ENCODE measurements at regions not wholly inside any gene's neighbourhood (a gene's known extent, or its start where the extent isn't known, plus 50 kb on each side); places are given as distances from the start of the nearest gene placed in this dataset.

DNA sequence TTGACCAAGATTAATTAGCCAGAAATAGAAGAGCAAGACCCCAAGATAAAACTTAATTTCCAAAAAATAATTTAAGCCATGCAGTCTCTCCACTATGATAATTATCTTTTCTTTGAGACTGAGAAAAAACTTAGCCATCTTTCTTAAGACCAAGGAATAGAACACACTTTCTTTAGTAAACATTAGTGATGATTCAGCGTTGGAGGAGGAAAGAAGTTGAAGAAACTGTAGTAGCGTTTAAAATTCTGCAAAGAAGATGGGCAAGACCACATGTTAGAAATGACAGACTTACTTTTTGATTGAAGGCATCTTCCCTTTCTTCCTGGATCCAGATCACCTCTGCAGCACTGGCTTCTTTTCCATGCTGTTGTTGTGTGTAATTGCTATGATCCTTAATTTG is 124.8 kb upstream of the RASSF8 start:
- peaks cover 9% of the 10 kb centered on the region; the same call in 1 of the 2 replicates for H3K4me1 ChIP-seq
- no peak overlapping the region for H3K4me3 Mint-ChIP-seq (ENCODE audit: unreplicated experiment)
- H3K27me3 ChIP-seq (replicated peaks; ENCODE audit: control insufficient read depth, insufficient read depth, low read length), result no peaks in the 10 kb centered on the region
- BruUV-seq (replicated peaks), result no TSS peak
- H3K4me3 ChIP-seq (ENCODE audit: low read depth, low read length), result no peak overlapping the region
- H3K9me3 ChIP-seq, result no peaks in the 10 kb centered on the region
- no peaks in the 10 kb centered on the region for H3K36me3 ChIP-seq (ENCODE audit: control insufficient read depth, insufficient read depth, low read length)
- peaks cover 14% of the 10 kb centered on the region for H3K4me1 Mint-ChIP-seq (ENCODE audit: low read depth, unreplicated experiment)
- H3K27me3 Mint-ChIP-seq (ENCODE audit: insufficient read depth, unreplicated experiment), result no peaks in the 10 kb centered on the region
- TF ChIP-seq CTCF (IDR thresholded peaks at IDR 0.05; ENCODE audit: insufficient read depth in 1 of 2, low read depth in 1 of 2, low read length in 1 of 2, severe bottlenecking in 1 of 2, unreplicated experiment in 1 of 2), result no peak
- ChIA-PET POLR2A (no interaction called here), CTCF (no interaction called here)
- DNase-seq, result no peak
- no peak overlapping the region for H3K27ac Mint-ChIP-seq (ENCODE audit: unreplicated experiment)
- intact Hi-C loops (cut with micrococcal nuclease; ENCODE audit: unreplicated experiment), result loop anchor here (5.0 to 10.0 kb wide), 2 partner anchors 249 to 396 kb away; no protein-coding TSS in a partner anchor
- peaks cover 12% of the 10 kb centered on the region for H3K9me3 Mint-ChIP-seq (ENCODE audit: unreplicated experiment)
- no peaks in the 10 kb centered on the region for H3K36me3 Mint-ChIP-seq (ENCODE audit: insufficient read depth, unreplicated experiment)

DNA sequence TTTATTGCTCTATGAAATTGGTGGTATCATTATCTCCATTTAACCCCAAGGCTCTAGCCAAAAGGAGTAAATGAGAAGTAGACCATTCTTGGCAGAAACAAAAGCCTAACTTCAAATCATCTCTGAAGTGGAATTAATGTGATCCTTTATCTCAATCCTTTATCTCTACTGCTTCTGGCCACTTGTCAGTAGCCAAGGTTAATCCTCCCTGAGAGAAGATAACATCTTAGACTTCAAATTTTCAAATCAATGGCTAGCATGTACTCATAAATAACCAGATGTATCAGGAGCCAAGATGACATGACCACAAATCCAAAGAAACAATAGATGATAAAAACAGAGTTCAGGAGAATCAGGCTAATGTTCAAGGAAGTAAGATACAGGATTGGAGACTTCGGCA is 123.1 kb upstream of the RASSF8 start:
- BruUV-seq (replicated peaks), result no TSS peak
- no peak for DNase-seq
- intact Hi-C loops (cut with micrococcal nuclease; ENCODE audit: unreplicated experiment), result loop anchor here (10.0 kb wide), 1 partner anchor 251 kb away; no protein-coding TSS in a partner anchor
- Histone ChIP-seq H3K4me1 (peaks cover 9% of the 10 kb centered on the region; the same call in 1 of the 2 replicates), H3K4me3 (ENCODE audit: low read depth, low read length) (no peak overlapping the region), H3K9me3 (no peaks in the 10 kb centered on the region), H3K36me3 (ENCODE audit: control insufficient read depth, insufficient read depth, low read length) (no peaks in the 10 kb centered on the region), H3K27me3 (replicated peaks; ENCODE audit: control insufficient read depth, insufficient read depth, low read length) (no peaks in the 10 kb centered on the region)
- Mint-ChIP-seq H3K4me1 (ENCODE audit: low read depth, unreplicated experiment) (peaks cover 8% of the 10 kb centered on the region), H3K9me3 (ENCODE audit: unreplicated experiment) (peaks cover 12% of the 10 kb centered on the region), H3K36me3 (ENCODE audit: insufficient read depth, unreplicated experiment) (no peaks in the 10 kb centered on the region), H3K4me3 (ENCODE audit: unreplicated experiment) (no peak overlapping the region), H3K27me3 (ENCODE audit: insufficient read depth, unreplicated experiment) (no peaks in the 10 kb centered on the region), H3K27ac (ENCODE audit: unreplicated experiment) (no peak overlapping the region)
- no peak for TF ChIP-seq CTCF (IDR thresholded peaks at IDR 0.05; ENCODE audit: insufficient read depth in 1 of 2, low read depth in 1 of 2, low read length in 1 of 2, severe bottlenecking in 1 of 2, unreplicated experiment in 1 of 2)
- ChIA-PET CTCF (no interaction called here), POLR2A (no interaction called here)

DNA sequence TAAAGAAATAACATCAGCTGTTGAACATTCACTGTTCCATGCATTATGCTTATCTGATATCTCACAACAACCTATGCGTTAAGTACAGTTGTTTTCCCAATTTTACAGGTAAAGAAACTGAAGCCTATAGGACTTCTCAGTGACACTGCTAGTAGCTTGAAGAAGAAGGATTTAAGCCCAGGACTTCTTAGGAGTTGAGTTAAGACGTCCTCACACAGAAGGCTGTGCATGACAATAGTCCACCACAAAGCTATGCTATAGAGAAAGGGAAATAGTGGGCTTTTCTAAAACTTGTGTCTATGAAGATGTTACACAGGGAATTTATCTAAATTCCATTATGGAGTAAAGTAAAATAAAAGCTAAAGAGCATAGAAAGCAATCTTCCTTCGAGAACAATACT is 120.5 kb upstream of the RASSF8 start:
- ChIA-PET POLR2A (no interaction called here), CTCF (no interaction called here)
- intact Hi-C loops (cut with micrococcal nuclease; ENCODE audit: unreplicated experiment), result loop anchor here (10.0 kb wide), 1 partner anchor 253 kb away; no protein-coding TSS in a partner anchor
- peaks cover 9% of the 10 kb centered on the region; the same call in 1 of the 2 replicates for H3K4me1 ChIP-seq
- Mint-ChIP-seq H3K36me3 (ENCODE audit: insufficient read depth, unreplicated experiment) (no peaks in the 10 kb centered on the region), H3K27me3 (ENCODE audit: insufficient read depth, unreplicated experiment) (no peaks in the 10 kb centered on the region), H3K4me1 (ENCODE audit: low read depth, unreplicated experiment) (peaks cover 10% of the 10 kb centered on the region), H3K9me3 (ENCODE audit: unreplicated experiment) (peaks cover 12% of the 10 kb centered on the region), H3K27ac (ENCODE audit: unreplicated experiment) (no peak overlapping the region), H3K4me3 (ENCODE audit: unreplicated experiment) (no peak overlapping the region)
- no peak for DNase-seq
- H3K36me3 ChIP-seq (ENCODE audit: control insufficient read depth, insufficient read depth, low read length), result no peaks in the 10 kb centered on the region
- no peak overlapping the region for H3K4me3 ChIP-seq (ENCODE audit: low read depth, low read length)
- TF ChIP-seq CTCF (IDR thresholded peaks at IDR 0.05; ENCODE audit: insufficient read depth in 1 of 2, low read depth in 1 of 2, low read length in 1 of 2, severe bottlenecking in 1 of 2, unreplicated experiment in 1 of 2), result no peak
- H3K27me3 ChIP-seq (replicated peaks; ENCODE audit: control insufficient read depth, insufficient read depth, low read length), result no peaks in the 10 kb centered on the region
- no peaks in the 10 kb centered on the region for H3K9me3 ChIP-seq
- BruUV-seq (replicated peaks), result no TSS peak
